SK-N-SH (cell line): ENCODE measurements at regions not wholly inside any gene's neighbourhood (a gene's known extent, or its start where the extent isn't known, plus 50 kb on each side); places are given as distances from the start of the nearest gene placed in this dataset.

Source experiments
- CTCF ChIA-PET: fragments of 300-600, 350-600 bp; formaldehyde crosslinking; extraction: SDS; loops from one replicate; lab custom pipeline; 2021; lab: Yijun Ruan, JAX
- POLR2A ChIA-PET: fragments of 350-600 bp; sonication (Branson Sonifier 250); formaldehyde crosslinking; extraction: SDS; loops from one replicate; lab custom pipeline; 2020; ENCODE audit warnings: antibody characterized with exemption, inconsistent platforms; lab: Yijun Ruan, JAX
- DNase-seq: peaks from one replicate; pipeline ENCODE4 v3.0.0; 2012
- H2AFZ ChIP-seq: fragments of 200-600 bp; sonication (generic); 2 replicates; pipeline ENCODE4 v1.8.1; 2016; ENCODE audit warnings: antibody characterized with exemption, mild to moderate bottlenecking, low read depth
- H3F3A ChIP-seq: fragments of 200-600 bp; sonication (generic); replicated peaks from 2 replicates; pipeline ENCODE3; 2016; ENCODE audit warnings: antibody characterized with exemption, mild to moderate bottlenecking; ENCODE audit not compliant: insufficient read depth
- H3K27ac ChIP-seq, 2 experiments: fragments of 200-500 bp in 1 of 2; fragments of 200-600 bp in 1 of 2; sonication (Bioruptor generic) in 1 of 2; sonication (generic), shearing (Covaris generic) in 1 of 2; 2 replicates each; pipeline versions ENCODE4 v1.5.1 to v1.6.1; 2014 to 2016; ENCODE audit warnings: low read depth in 2 of 2, inconsistent platforms in 1 of 2, low read length in 1 of 2, mild to moderate bottlenecking in 1 of 2, mixed read lengths in 1 of 2
- H3K27me3 ChIP-seq: fragments of 200-600 bp; sonication (generic), shearing (Covaris generic); 2 replicates; pipeline ENCODE4 v1.6.1; 2016; ENCODE audit warnings: mixed run types; ENCODE audit not compliant: insufficient read depth
- H3K36me3 ChIP-seq, 2 experiments: fragments of 200-500 bp in 1 of 2; fragments of 200-600 bp in 1 of 2; sonication (Bioruptor generic) in 1 of 2; sonication (generic) in 1 of 2; replicated peaks in 1 of 2; 2 replicates each; pipeline versions ENCODE3 to v1.5.1; 2014 to 2016; ENCODE audit warnings: low read length in 1 of 2, mild to moderate bottlenecking in 1 of 2; ENCODE audit not compliant: insufficient read depth in 2 of 2, control insufficient read depth in 1 of 2
- H3K4me1 ChIP-seq, 2 experiments: fragments of 200-500 bp in 1 of 2; fragments of 200-600 bp in 1 of 2; sonication (Bioruptor generic) in 1 of 2; sonication (generic), shearing (Covaris generic) in 1 of 2; 2 replicates each; pipeline versions ENCODE4 v1.5.1 to v1.6.1; 2014 to 2016; ENCODE audit warnings: low read depth in 1 of 2, low read length in 1 of 2, mixed run types in 1 of 2; ENCODE audit not compliant: insufficient read depth in 2 of 2, control insufficient read depth in 1 of 2
- H3K4me2 ChIP-seq: fragments of 200-600 bp; sonication (generic), shearing (Covaris generic); 2 replicates; pipeline ENCODE4 v1.6.1; 2017; ENCODE audit warnings: mixed run types
- H3K4me3 ChIP-seq, 2 experiments: fragments of 200-500 bp in 1 of 2; fragments of 200-600 bp in 1 of 2; sonication (Bioruptor generic) in 1 of 2; sonication (generic), shearing (Covaris generic) in 1 of 2; 2 replicates each; pipeline versions ENCODE4 v1.5.1 to v1.8.1; 2014 to 2016; ENCODE audit warnings: low read depth in 2 of 2, inconsistent platforms in 1 of 2, low read length in 1 of 2, mild to moderate bottlenecking in 1 of 2, mixed read lengths in 1 of 2, moderate library complexity in 1 of 2
- H3K79me2 ChIP-seq: fragments of 200-600 bp; sonication (generic); 2 replicates; pipeline ENCODE4 v1.8.1; 2017; ENCODE audit warnings: mild to moderate bottlenecking; ENCODE audit not compliant: insufficient read depth
- H3K9ac ChIP-seq: fragments of 200-600 bp; sonication (generic); 2 replicates; pipeline ENCODE4 v1.6.1; 2017; ENCODE audit warnings: mixed run types
- H3K9me2 ChIP-seq: fragments of 200-600 bp; sonication (generic); 2 replicates; pipeline ENCODE4 v1.6.1; 2017; ENCODE audit warnings: mixed run types
- H3K9me3 ChIP-seq: fragments of 200-600 bp; sonication (generic); 2 replicates; pipeline ENCODE4 v1.6.1; 2017; ENCODE audit warnings: mixed run types, mild to moderate bottlenecking, moderate library complexity
- H4K20me1 ChIP-seq: fragments of 200-600 bp; sonication (generic); 2 replicates; pipeline ENCODE4 v1.6.1; 2017; ENCODE audit warnings: mild to moderate bottlenecking, mixed run types; ENCODE audit not compliant: insufficient read depth
- FOXM1 ChIP-seq: IDR thresholded peaks from 2 replicates; pipeline ENCODE4 v1.4.0; 2012; ENCODE audit warnings: low read depth, mild to moderate bottlenecking
- GATA2 ChIP-seq: sonication (generic); formaldehyde crosslinking; IDR thresholded peaks from 2 replicates; pipeline ENCODE4 v1.5.0; 2020; ENCODE audit warnings: mild to moderate bottlenecking, missing genetic modification reagents
- JUND ChIP-seq: IDR thresholded peaks from 2 replicates; pipeline ENCODE4 v1.4.0; 2012
- NFIC ChIP-seq: IDR thresholded peaks from 2 replicates; pipeline ENCODE4 v1.4.0; 2012; ENCODE audit warnings: borderline replicate concordance
- NRF1 ChIP-seq: IDR thresholded peaks from 2 replicates; pipeline ENCODE4 v1.6.1; 2012; ENCODE audit warnings: low read depth, mild to moderate bottlenecking, low read length
- REST ChIP-seq: IDR thresholded peaks from 2 replicates; pipeline ENCODE4 v1.6.1; 2012; ENCODE audit warnings: mild to moderate bottlenecking, low read depth, low read length, moderate library complexity
- RFX5 ChIP-seq: IDR thresholded peaks from 2 replicates; pipeline ENCODE4 v1.6.1; 2012; ENCODE audit warnings: mild to moderate bottlenecking, improper control_type of control experiment, low read length
- TCF12 ChIP-seq: IDR thresholded peaks from 2 replicates; pipeline ENCODE4 v1.4.0; 2012
- WGBS: methylation state at CpG from one replicate; pipeline ENCODE4 v1.1.6; 2017; ENCODE audit warnings: low lambda C conversion rate; 5-methylcytosine and 5-hydroxymethylcytosine counted together
- TF ChIP-seq, protein P1 (sequence below): IDR thresholded peaks from 2 replicates; pipeline ENCODE4 v1.4.0; 2012; ENCODE audit warnings: low read depth, borderline replicate concordance

- TF ChIP-seq, protein P1, sequence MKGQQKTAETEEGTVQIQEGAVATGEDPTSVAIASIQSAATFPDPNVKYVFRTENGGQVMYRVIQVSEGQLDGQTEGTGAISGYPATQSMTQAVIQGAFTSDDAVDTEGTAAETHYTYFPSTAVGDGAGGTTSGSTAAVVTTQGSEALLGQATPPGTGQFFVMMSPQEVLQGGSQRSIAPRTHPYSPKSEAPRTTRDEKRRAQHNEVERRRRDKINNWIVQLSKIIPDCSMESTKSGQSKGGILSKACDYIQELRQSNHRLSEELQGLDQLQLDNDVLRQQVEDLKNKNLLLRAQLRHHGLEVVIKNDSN: peak; percentile 31; the same call in 1 of the 2 replicates
- TF ChIP-seq REST: no peak
- TF ChIP-seq RFX5: no peak
- TF ChIP-seq NRF1: no peak
- peak; percentile 94 for TF ChIP-seq TCF12
These were observed 115.7 kb upstream of the LRATD1 start (continued) for GRCh38 chr2:14516844-14517243.

DNA sequence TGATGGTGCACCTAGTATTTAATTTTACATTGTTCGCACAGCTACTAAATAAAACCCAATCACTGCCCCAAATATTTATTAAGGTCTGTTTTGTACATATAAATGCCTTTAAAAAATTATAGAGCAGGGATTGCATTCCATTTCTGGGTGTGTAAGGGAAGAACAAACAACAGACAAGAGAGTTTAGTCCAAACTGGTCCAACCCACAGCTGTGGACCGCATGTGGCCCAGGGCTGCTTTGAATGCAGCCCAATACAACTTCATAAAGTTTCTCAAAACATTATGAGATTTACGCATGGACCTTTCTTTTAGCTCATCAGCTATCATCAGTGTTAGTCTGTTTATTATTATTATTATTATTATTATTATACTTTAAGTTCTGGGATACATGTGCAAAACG, 114.8 kb upstream of the LRATD1 start:
- ChIA-PET POLR2A (no interaction called here), CTCF (no interaction called here)
- Histone ChIP-seq H3K79me2 (no peaks in the 10 kb centered on the region), H3K4me2 (peak overlapping the region; percentile 17; the same call in 1 of the 2 replicates), H3K4me1 (peaks cover 0 to 16% of the 10 kb centered on the region in 2 experiments; a peak in 1 of 4 replicates), H3K4me3 (no peak overlapping the region), H3F3A (peaks cover 13% of the 10 kb centered on the region), H3K27me3 (no peaks in the 10 kb centered on the region), H3K9me3 (no peaks in the 10 kb centered on the region)
- DNase-seq: no peak
- TF ChIP-seq GATA2 (CRISPR knock-in tag) (no peak), FOXM1 (no peak)
- TF ChIP-seq, all 33 proteins: peak for 0
- no peaks in the 10 kb centered on the region for H3K9me2 ChIP-seq
- no peaks in the 10 kb centered on the region for H4K20me1 ChIP-seq
- no peaks in the 10 kb centered on the region for H3K36me3 ChIP-seq
- H3K27ac ChIP-seq: peak overlapping the region in 1 of 2 experiments; percentile 60; a peak in 2 of 4 replicates
- no peak overlapping the region for H2AFZ ChIP-seq
- 85% methylated on average over 4 of the region's 4 CpGs for WGBS
- H3K9ac ChIP-seq: no peak overlapping the region

GRCh38 chr2:14520385-14520945, 112.1 kb upstream of the LRATD1 start:
- CTCF ChIA-PET: interaction anchor here (0.8 kb wide), 1 partner anchor 1057 kb away, joined by 3 read pairs; no protein-coding TSS in a partner anchor
- peak overlapping the region; percentile 32; the same call in 1 of the 2 replicates for H2AFZ ChIP-seq
- H3F3A ChIP-seq: peaks cover 13% of the 10 kb centered on the region
- no peaks in the 10 kb centered on the region for H3K27me3 ChIP-seq
- 0 out of 2 replicates have a peak, but pooled peaks have one; percentile 8 for TF ChIP-seq NFIC
- no peak for TF ChIP-seq FOXM1
- TF ChIP-seq JUND: no peak
- no peaks in the 10 kb centered on the region for H3K9me3 ChIP-seq
- no peak overlapping the region for H3K9ac ChIP-seq
- peaks cover 0 to 17% of the 10 kb centered on the region in 2 experiments; a peak in 1 of 4 replicates for H3K4me1 ChIP-seq
- no peak overlapping the region for H3K27ac ChIP-seq
- H3K4me3 ChIP-seq: no peak overlapping the region
- no peak overlapping the region for H3K4me2 ChIP-seq
- no peaks in the 10 kb centered on the region for H3K9me2 ChIP-seq
- DNase-seq: no peak
- WGBS: 71% methylated on average over 10 of the region's 10 CpGs
- H3K79me2 ChIP-seq: no peaks in the 10 kb centered on the region
- no peaks in the 10 kb centered on the region for H4K20me1 ChIP-seq
- H3K36me3 ChIP-seq: no peaks in the 10 kb centered on the region
- POLR2A ChIA-PET: interaction anchor here (0.6 kb wide), 1 partner anchor 1779 kb away, joined by 3 read pairs; no protein-coding TSS in a partner anchor
